PC-3 (cell line): ENCODE measurements at regions not wholly inside any gene's neighbourhood (a gene's known extent, or its start where the extent isn't known, plus 50 kb on each side); places are given as distances from the start of the nearest gene placed in this dataset.

Source experiments
- ATAC-seq: fragments of 200-7000 bp; cut with Tn5 transposase; 2 replicates; pipeline ENCODE4 v1.9.1; 2020; ENCODE audit warnings: mild to moderate bottlenecking, moderate library complexity
- BruUV-seq: library from RNA; stranded (reverse); fragments of 400-500 nt; replicated peaks from 2 replicates; lab custom pipeline; 2021; lab: Mats Ljungman, UMichigan
- CTCF ChIA-PET: fragments of 300-600 bp; sonication (Branson Sonifier 250); formaldehyde crosslinking; loops from one replicate; lab custom pipeline; 2022; ENCODE audit warnings: antibody characterized with exemption; lab: Charles Lee
- POLR2A ChIA-PET: fragments of 300-600 bp; sonication (Branson Sonifier 250); formaldehyde crosslinking; loops from one replicate; lab custom pipeline; 2022; ENCODE audit warnings: antibody characterized with exemption; ENCODE audit not compliant: unreplicated experiment; lab: Charles Lee
- DNase-seq: peaks from one replicate; pipeline ENCODE4 v3.0.0-alpha.2; 2015
- H2AFZ ChIP-seq: fragments of 300-600 bp; sonication (generic); 2 replicates; pipeline ENCODE4 v1.6.0; 2016; ENCODE audit warnings: antibody characterized with exemption, low read length
- H3F3A ChIP-seq: fragments of 300-600 bp; sonication (generic); one replicate; pipeline ENCODE4 v1.6.0; 2017; ENCODE audit warnings: antibody characterized with exemption, low read length, control low read depth, mild to moderate bottlenecking; ENCODE audit not compliant: unreplicated experiment
- H3K27ac ChIP-seq: fragments of 300-600 bp; sonication (generic); 2 replicates; pipeline ENCODE4 v1.5.1; 2016; ENCODE audit warnings: mild to moderate bottlenecking, low read length
- H3K27me3 ChIP-seq: fragments of 300-600 bp; sonication (generic); 2 replicates; pipeline ENCODE4 v1.6.1; 2016; ENCODE audit warnings: low read length, mixed read lengths
- H3K36me3 ChIP-seq: fragments of 300-600 bp; sonication (generic); 2 replicates; pipeline ENCODE4 v1.6.1; 2016; ENCODE audit warnings: low read depth, mixed run types, low read length, mixed read lengths
- H3K4me1 ChIP-seq: fragments of 300-600 bp; sonication (generic); 2 replicates; pipeline ENCODE4 v1.5.1; 2016; ENCODE audit warnings: low read length; ENCODE audit not compliant: insufficient read depth
- H3K4me2 ChIP-seq: fragments of 300-600 bp; sonication (generic); 2 replicates; pipeline ENCODE4 v1.6.0; 2016; ENCODE audit warnings: low read length
- H3K4me3 ChIP-seq: fragments of 300-600 bp; sonication (generic); 2 replicates; pipeline ENCODE4 v1.5.1; 2016; ENCODE audit warnings: mild to moderate bottlenecking, low read length, mixed read lengths
- H3K79me2 ChIP-seq: fragments of 300-600 bp; sonication (generic); 2 replicates; pipeline ENCODE4 v1.6.1; 2017; ENCODE audit warnings: low read length, mixed read lengths
- H3K9ac ChIP-seq: fragments of 300-600 bp; sonication (generic); 2 replicates; pipeline ENCODE4 v1.6.0; 2016; ENCODE audit warnings: mild to moderate bottlenecking, low read length
- H3K9me2 ChIP-seq: fragments of 300-600 bp; sonication (generic); replicated peaks from 2 replicates; pipeline ENCODE4 v1.6.1; 2016; ENCODE audit warnings: mixed run types, low read length, mixed read lengths
- H3K9me3 ChIP-seq: fragments of 300-600 bp; sonication (generic); 2 replicates; pipeline ENCODE4 v1.6.1; 2016; ENCODE audit warnings: low read length, mixed read lengths
- H4K20me1 ChIP-seq: fragments of 300-600 bp; sonication (generic); 2 replicates; pipeline ENCODE4 v1.6.1; 2016; ENCODE audit warnings: low read length, mixed read lengths
- EZH2 ChIP-seq: fragments of 300-600 bp; sonication (generic); IDR thresholded peaks from one replicate; pipeline ENCODE4 v1.6.1; 2017; ENCODE audit warnings: antibody characterized with exemption, mild to moderate bottlenecking, low read length; ENCODE audit not compliant: unreplicated experiment
- EZH2phosphoT487 ChIP-seq: fragments of 300-600 bp; sonication (generic); IDR thresholded peaks from 2 replicates; pipeline ENCODE4 v1.6.1; 2018; ENCODE audit warnings: mild to moderate bottlenecking, antibody characterized with exemption, low read length, borderline replicate concordance
- intact Hi-C: fragments of 100-400 bp; cut with micrococcal nuclease; formaldehyde crosslinking; loops from 2 replicates; pipeline ENCODE4 v1.9.0; 2023
- TF ChIP-seq, protein P1 (sequence below): fragments of 300-600 bp; sonication (generic); conservative IDR thresholded peaks from 2 replicates; pipeline ENCODE4 v1.5.1; 2017; ENCODE audit warnings: antibody characterized with exemption, low read depth, mild to moderate bottlenecking, low read length

DNA sequence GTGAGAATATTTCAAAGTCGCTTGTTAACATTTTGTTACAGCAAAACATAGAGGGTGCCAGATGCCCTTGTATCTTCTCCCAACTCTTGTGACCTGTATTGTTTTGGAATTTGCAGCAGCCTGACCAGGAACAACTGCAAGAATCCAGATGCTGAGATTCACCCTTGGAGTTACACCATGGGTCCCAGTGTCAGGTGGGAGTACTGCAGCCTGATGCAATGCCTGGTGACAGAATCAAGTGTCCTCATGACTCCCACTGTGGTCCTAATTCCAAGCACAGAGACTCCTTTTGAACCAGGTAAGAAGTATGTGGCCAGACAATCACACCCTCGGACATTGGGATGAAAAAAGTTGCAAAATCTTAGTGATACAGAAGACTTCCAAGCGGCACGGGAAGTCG, 79.6 kb upstream of the MAP3K4 start:
- no peak overlapping the region for H3K9ac ChIP-seq
- no peak overlapping the region for H3K4me2 ChIP-seq
- H3K4me3 ChIP-seq = no peak overlapping the region
- H3K9me3 ChIP-seq = no peaks in the 10 kb centered on the region
- no peaks in the 10 kb centered on the region for H3K27me3 ChIP-seq
- BruUV-seq = no TSS peak
- ATAC-seq (no peak), DNase-seq (no peak)
- TF ChIP-seq EZH2 (no peak), EZH2phosphoT487 (no peak)
- TF ChIP-seq, protein P1, sequence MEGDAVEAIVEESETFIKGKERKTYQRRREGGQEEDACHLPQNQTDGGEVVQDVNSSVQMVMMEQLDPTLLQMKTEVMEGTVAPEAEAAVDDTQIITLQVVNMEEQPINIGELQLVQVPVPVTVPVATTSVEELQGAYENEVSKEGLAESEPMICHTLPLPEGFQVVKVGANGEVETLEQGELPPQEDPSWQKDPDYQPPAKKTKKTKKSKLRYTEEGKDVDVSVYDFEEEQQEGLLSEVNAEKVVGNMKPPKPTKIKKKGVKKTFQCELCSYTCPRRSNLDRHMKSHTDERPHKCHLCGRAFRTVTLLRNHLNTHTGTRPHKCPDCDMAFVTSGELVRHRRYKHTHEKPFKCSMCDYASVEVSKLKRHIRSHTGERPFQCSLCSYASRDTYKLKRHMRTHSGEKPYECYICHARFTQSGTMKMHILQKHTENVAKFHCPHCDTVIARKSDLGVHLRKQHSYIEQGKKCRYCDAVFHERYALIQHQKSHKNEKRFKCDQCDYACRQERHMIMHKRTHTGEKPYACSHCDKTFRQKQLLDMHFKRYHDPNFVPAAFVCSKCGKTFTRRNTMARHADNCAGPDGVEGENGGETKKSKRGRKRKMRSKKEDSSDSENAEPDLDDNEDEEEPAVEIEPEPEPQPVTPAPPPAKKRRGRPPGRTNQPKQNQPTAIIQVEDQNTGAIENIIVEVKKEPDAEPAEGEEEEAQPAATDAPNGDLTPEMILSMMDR = no peak
- H4K20me1 ChIP-seq = no peaks in the 10 kb centered on the region
- ChIA-PET CTCF (no interaction called here), POLR2A (no interaction called here)
- no peaks in the 10 kb centered on the region for H3K36me3 ChIP-seq
- no peaks in the 10 kb centered on the region for H3K79me2 ChIP-seq
- no peaks in the 10 kb centered on the region for H3K4me1 ChIP-seq
- no peak overlapping the region for H3K27ac ChIP-seq
- no peaks in the 10 kb centered on the region for H3K9me2 ChIP-seq
- H3F3A ChIP-seq = no peaks in the 10 kb centered on the region
- intact Hi-C loops = no loop called here
- H2AFZ ChIP-seq = no peak overlapping the region

DNA sequence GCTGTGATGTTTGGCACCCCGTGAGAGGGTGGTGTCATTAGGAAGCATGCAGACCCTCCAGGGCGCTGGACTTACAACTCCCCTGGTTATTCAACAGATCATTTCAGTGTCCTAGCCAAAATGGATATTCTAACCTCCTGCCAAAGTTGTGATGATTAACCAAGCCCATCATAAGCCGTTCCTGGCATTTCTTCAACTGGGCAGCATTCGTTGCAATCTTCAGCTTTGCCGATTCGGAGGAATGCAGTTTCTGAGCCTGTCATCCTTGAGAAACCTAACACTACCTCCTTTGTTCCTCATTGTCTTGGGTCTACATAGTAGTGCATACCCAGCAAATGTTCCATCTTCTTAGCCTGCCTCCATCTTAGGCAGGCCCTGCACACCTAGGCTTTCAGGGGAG, 79.2 kb upstream of the MAP3K4 start:
- no TSS peak for BruUV-seq
- Histone ChIP-seq H2AFZ (no peak overlapping the region), H3K4me3 (no peak overlapping the region), H3K9me3 (no peaks in the 10 kb centered on the region), H3K9ac (no peak overlapping the region), H3K79me2 (no peaks in the 10 kb centered on the region), H3K27me3 (no peaks in the 10 kb centered on the region), H3K27ac (no peak overlapping the region), H3K9me2 (no peaks in the 10 kb centered on the region), H3F3A (no peaks in the 10 kb centered on the region), H4K20me1 (no peaks in the 10 kb centered on the region), H3K4me2 (no peak overlapping the region), H3K36me3 (no peaks in the 10 kb centered on the region), H3K4me1 (no peaks in the 10 kb centered on the region)
- no peak for DNase-seq
- ChIA-PET CTCF (no interaction called here), POLR2A (no interaction called here)
- intact Hi-C loops = no loop called here
- TF ChIP-seq, protein P1 = no peak
- TF ChIP-seq EZH2phosphoT487 (no peak), EZH2 (no peak)
- ATAC-seq = no peak

DNA sequence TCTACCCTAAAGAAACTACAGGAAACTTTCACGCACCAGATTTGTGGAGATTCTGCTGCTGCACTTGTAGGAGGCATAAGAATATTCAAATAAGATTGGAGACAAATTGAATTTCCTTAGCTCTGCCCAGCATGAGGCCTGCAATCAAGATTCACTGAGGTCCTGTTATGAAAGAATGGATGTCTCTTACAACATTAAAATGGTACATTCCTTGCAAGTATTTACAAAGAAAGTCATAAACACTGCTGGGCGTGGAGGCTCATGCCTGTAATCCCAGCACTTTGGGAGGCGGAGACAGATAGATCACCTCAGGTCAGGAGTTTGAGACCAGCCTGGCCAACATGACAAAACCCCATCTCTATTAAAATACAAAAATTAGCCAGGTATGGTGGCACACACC, 74.0 kb upstream of the MAP3K4 start:
- TF ChIP-seq EZH2 (no peak), EZH2phosphoT487 (no peak)
- TF ChIP-seq, protein P1 = no peak
- H3K27ac ChIP-seq = no peak overlapping the region
- BruUV-seq = no TSS peak
- H3K79me2 ChIP-seq = no peaks in the 10 kb centered on the region
- ChIA-PET POLR2A (no interaction called here), CTCF (no interaction called here)
- H3K4me3 ChIP-seq = no peak overlapping the region
- no peaks in the 10 kb centered on the region for H4K20me1 ChIP-seq
- no peaks in the 10 kb centered on the region for H3F3A ChIP-seq
- H2AFZ ChIP-seq = no peak overlapping the region
- H3K9me3 ChIP-seq = no peaks in the 10 kb centered on the region
- peaks cover 11% of the 10 kb centered on the region for H3K4me1 ChIP-seq
- intact Hi-C loops = no loop called here
- no peaks in the 10 kb centered on the region for H3K9me2 ChIP-seq
- no peak for ATAC-seq
- no peak for DNase-seq
- no peaks in the 10 kb centered on the region for H3K36me3 ChIP-seq
- no peak overlapping the region for H3K9ac ChIP-seq
- H3K27me3 ChIP-seq = no peaks in the 10 kb centered on the region
- no peak overlapping the region for H3K4me2 ChIP-seq
